Activated naive CD4-positive, alpha-beta T cell treated with anti-CD3 and anti-CD28 coated beads for 36 hours (primary cell): ENCODE measurements at regions not wholly inside any gene's neighbourhood (a gene's known extent, or its start where the extent isn't known, plus 50 kb on each side); places are given as distances from the start of the nearest gene placed in this dataset.

Source experiments
- CTCF ChIA-PET: fragments of 350-600 bp; sonication (Branson Sonifier 250); formaldehyde crosslinking; loops from one replicate; lab custom pipeline; 2021; ENCODE audit warnings: antibody characterized with exemption; lab: Charles Lee
- DNase-seq: peaks from one replicate; pipeline ENCODE4 v3.0.0-alpha.2; 2020
- H3K27ac Mint-ChIP-seq: one replicate; pipeline ENCODE4 v1.8.0; 2021; ENCODE audit warnings: mild to moderate bottlenecking, mixed read lengths
- H3K27me3 Mint-ChIP-seq: one replicate; pipeline ENCODE4 v1.8.0; 2021; ENCODE audit warnings: low read depth, mixed read lengths
- H3K36me3 Mint-ChIP-seq: one replicate; pipeline ENCODE4 v1.8.0; 2021; ENCODE audit warnings: low read depth, mixed read lengths
- H3K4me1 Mint-ChIP-seq: one replicate; pipeline ENCODE4 v1.8.0; 2021; ENCODE audit warnings: low read depth, mixed read lengths
- H3K4me3 Mint-ChIP-seq: one replicate; pipeline ENCODE4 v1.8.0; 2021; ENCODE audit warnings: mild to moderate bottlenecking, moderate library complexity, mixed read lengths
- H3K9me3 Mint-ChIP-seq: one replicate; pipeline ENCODE4 v1.8.0; 2021; ENCODE audit warnings: mixed read lengths
- intact Hi-C: fragments of 100-400 bp; cut with micrococcal nuclease; formaldehyde crosslinking; loops from one replicate; pipeline ENCODE4 v1.15.1; 2023

DNA sequence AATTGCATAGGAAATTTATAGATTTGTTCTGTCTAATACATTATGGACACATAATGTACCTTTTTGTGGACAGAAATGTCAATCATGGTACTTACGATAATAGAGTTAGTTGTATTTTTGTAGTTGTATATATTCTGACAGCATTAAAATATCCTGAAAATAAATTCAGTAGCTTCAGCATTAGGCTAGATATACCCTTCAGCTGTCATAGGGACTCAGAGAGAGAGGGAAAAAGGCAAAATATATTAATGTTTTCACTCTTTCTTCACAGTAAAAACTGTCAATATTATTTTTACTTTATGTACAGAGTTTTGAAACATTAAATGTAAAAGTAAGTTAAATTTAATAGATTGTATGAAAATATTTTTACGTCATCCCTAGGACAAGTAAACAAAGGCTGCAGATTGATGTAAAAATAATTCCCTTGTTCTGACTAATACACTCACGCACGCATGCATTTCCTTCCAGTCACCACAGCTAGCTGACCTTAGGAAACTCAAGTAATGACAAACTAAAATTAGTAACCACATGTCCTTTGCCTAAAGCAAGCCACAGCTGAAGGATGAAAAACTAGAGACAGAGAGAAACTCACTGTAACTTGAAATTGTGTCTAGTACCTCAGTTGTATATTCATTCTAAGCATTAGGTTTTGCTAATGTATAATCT, 104.7 kb upstream of the CARD18 start:
- CTCF ChIA-PET, result interaction anchor here (1.0 kb wide), 1 partner anchor 18 kb away, joined by 3 read pairs; no protein-coding TSS in a partner anchor

GRCh38 chr11:105241136-105241535, 101.6 kb upstream of the CARD18 start:
- intact Hi-C loops, result no loop called here
- CTCF ChIA-PET, result no interaction called here

More for the DNA sequence above, 104.7 kb upstream of the CARD18 start:
- no peaks in the 10 kb centered on the region for H3K9me3 Mint-ChIP-seq
- peaks cover 2% of the 10 kb centered on the region for H3K27me3 Mint-ChIP-seq
- DNase-seq, result no peak
- no peaks in the 10 kb centered on the region for H3K4me1 Mint-ChIP-seq
- H3K4me3 Mint-ChIP-seq, result no peak overlapping the region
- H3K36me3 Mint-ChIP-seq, result no peaks in the 10 kb centered on the region
- intact Hi-C loops, result no loop called here
- no peak overlapping the region for H3K27ac Mint-ChIP-seq

GRCh38 chr11:105236664-105237063, 97.1 kb upstream of the CARD18 start:
- no peaks in the 10 kb centered on the region for H3K4me1 Mint-ChIP-seq
- no peaks in the 10 kb centered on the region for H3K36me3 Mint-ChIP-seq
- peaks cover 5% of the 10 kb centered on the region for H3K27me3 Mint-ChIP-seq
- CTCF ChIA-PET, result no interaction called here
- DNase-seq, result no peak
- no peak overlapping the region for H3K27ac Mint-ChIP-seq
- no peak overlapping the region for H3K4me3 Mint-ChIP-seq
- no peaks in the 10 kb centered on the region for H3K9me3 Mint-ChIP-seq
- intact Hi-C loops, result no loop called here

More at GRCh38 chr11:105241136-105241535, 101.6 kb upstream of the CARD18 start:
- no peak overlapping the region for H3K27ac Mint-ChIP-seq
- no peak for DNase-seq
- no peaks in the 10 kb centered on the region for H3K4me1 Mint-ChIP-seq
- no peaks in the 10 kb centered on the region for H3K36me3 Mint-ChIP-seq
- no peak overlapping the region for H3K4me3 Mint-ChIP-seq
- H3K9me3 Mint-ChIP-seq, result no peaks in the 10 kb centered on the region
- H3K27me3 Mint-ChIP-seq, result peaks cover 2% of the 10 kb centered on the region

- no peaks in the 10 kb centered on the region for H3K9me3 Mint-ChIP-seq
- DNase-seq, result no peak
- H3K4me1 Mint-ChIP-seq, result no peaks in the 10 kb centered on the region
- CTCF ChIA-PET, result no interaction called here
- intact Hi-C loops, result no loop called here
- H3K36me3 Mint-ChIP-seq, result no peaks in the 10 kb centered on the region
- no peak overlapping the region for H3K4me3 Mint-ChIP-seq
- no peak overlapping the region for H3K27ac Mint-ChIP-seq
- peaks cover 6% of the 10 kb centered on the region for H3K27me3 Mint-ChIP-seq
Observed at GRCh38 chr11:105233285-105233684, 93.7 kb upstream of the CARD18 start.

- Mint-ChIP-seq H3K4me3 (no peak overlapping the region), H3K27ac (no peak overlapping the region), H3K9me3 (no peaks in the 10 kb centered on the region), H3K4me1 (no peaks in the 10 kb centered on the region), H3K36me3 (no peaks in the 10 kb centered on the region), H3K27me3 (peaks cover 6% of the 10 kb centered on the region)
- intact Hi-C loops, result no loop called here
- no peak for DNase-seq
- CTCF ChIA-PET, result interaction anchor here (0.6 kb wide), 1 partner anchor 16 kb away, joined by 3 read pairs; no protein-coding TSS in a partner anchor
Observed at GRCh38 chr11:105232021-105232420, 92.5 kb upstream of the CARD18 start.

GRCh38 chr11:105230586-105230985, 91.0 kb upstream of the CARD18 start:
- H3K9me3 Mint-ChIP-seq, result no peaks in the 10 kb centered on the region
- H3K27ac Mint-ChIP-seq, result no peak overlapping the region
- CTCF ChIA-PET, result interaction anchor here (0.6 kb wide), 1 partner anchor 416 kb away, joined by 3 read pairs; no protein-coding TSS in a partner anchor
- no peaks in the 10 kb centered on the region for H3K36me3 Mint-ChIP-seq
- intact Hi-C loops, result no loop called here
- no peak for DNase-seq
- no peak overlapping the region for H3K4me3 Mint-ChIP-seq
- H3K4me1 Mint-ChIP-seq, result no peaks in the 10 kb centered on the region
- H3K27me3 Mint-ChIP-seq, result peaks cover 6% of the 10 kb centered on the region

GRCh38 chr11:105229761-105230160, 90.2 kb upstream of the CARD18 start:
- H3K4me3 Mint-ChIP-seq, result no peak overlapping the region
- no peaks in the 10 kb centered on the region for H3K4me1 Mint-ChIP-seq
- H3K27ac Mint-ChIP-seq, result no peak overlapping the region
- intact Hi-C loops, result no loop called here
- H3K36me3 Mint-ChIP-seq, result no peaks in the 10 kb centered on the region
- peaks cover 11% of the 10 kb centered on the region for H3K27me3 Mint-ChIP-seq
- CTCF ChIA-PET, result interaction anchor here (1.4 kb wide), 1 partner anchor 11 kb away, joined by 4 read pairs; no protein-coding TSS in a partner anchor
- DNase-seq, result no peak
- H3K9me3 Mint-ChIP-seq, result no peaks in the 10 kb centered on the region

DNA sequence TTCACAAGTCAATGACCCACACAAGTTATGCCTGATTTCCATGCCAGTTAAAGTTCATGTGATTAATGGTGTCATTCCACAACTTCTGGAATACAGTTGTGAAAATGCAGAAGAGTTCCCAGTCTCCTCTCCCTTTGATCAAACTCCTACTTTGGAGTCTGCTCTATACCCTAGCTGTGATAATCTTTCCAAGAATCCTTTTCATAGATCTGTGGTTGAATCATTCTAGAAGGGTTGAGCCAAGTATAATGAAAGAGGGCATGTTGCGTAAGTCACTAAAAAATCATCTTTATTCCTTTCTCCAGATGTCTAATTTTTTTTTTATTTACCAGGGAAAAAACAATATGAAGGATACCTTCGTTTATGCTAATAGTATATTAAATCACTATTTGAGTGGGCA, 89.7 kb upstream of the CARD18 start:
- no peaks in the 10 kb centered on the region for H3K36me3 Mint-ChIP-seq
- no peak overlapping the region for H3K27ac Mint-ChIP-seq
- no peak overlapping the region for H3K4me3 Mint-ChIP-seq
- CTCF ChIA-PET, result interaction anchor here (1.4 kb wide), 1 partner anchor 10 kb away, joined by 4 read pairs; no protein-coding TSS in a partner anchor
- no peaks in the 10 kb centered on the region for H3K4me1 Mint-ChIP-seq
- no peak for DNase-seq
- intact Hi-C loops, result no loop called here
- H3K27me3 Mint-ChIP-seq, result peaks cover 11% of the 10 kb centered on the region
- no peaks in the 10 kb centered on the region for H3K9me3 Mint-ChIP-seq

GRCh38 chr11:105227363-105227762, 87.8 kb upstream of the CARD18 start:
- intact Hi-C loops, result no loop called here
- no peak overlapping the region for H3K27ac Mint-ChIP-seq
- CTCF ChIA-PET, result no interaction called here
- no peaks in the 10 kb centered on the region for H3K9me3 Mint-ChIP-seq
- peaks cover 9% of the 10 kb centered on the region for H3K27me3 Mint-ChIP-seq
- no peaks in the 10 kb centered on the region for H3K36me3 Mint-ChIP-seq
- DNase-seq, result no peak
- no peaks in the 10 kb centered on the region for H3K4me1 Mint-ChIP-seq
- H3K4me3 Mint-ChIP-seq, result no peak overlapping the region

DNA sequence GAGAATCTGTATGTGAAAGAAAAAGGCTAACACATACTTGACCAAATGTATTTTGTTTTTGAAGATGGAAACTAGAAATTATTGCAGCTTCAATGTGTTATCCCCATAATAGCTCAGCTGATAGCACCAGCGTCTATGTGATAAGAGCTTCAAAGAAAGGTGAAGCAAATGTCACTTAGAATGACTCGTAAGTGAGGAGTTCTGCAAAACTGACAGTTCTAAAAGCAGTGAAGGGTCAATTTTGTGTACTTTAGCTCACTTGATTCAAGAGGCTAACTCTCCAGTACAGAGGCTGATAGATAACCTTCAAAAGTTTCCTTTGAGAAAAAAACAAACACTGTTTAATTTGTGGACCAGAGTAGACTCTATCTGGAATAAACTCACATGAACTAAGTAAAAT, 87.2 kb upstream of the CARD18 start:
- Mint-ChIP-seq H3K4me1 (no peaks in the 10 kb centered on the region), H3K27ac (no peak overlapping the region), H3K36me3 (no peaks in the 10 kb centered on the region), H3K9me3 (no peaks in the 10 kb centered on the region), H3K27me3 (peaks cover 9% of the 10 kb centered on the region), H3K4me3 (no peak overlapping the region)
- CTCF ChIA-PET, result no interaction called here
- no peak for DNase-seq
- intact Hi-C loops, result no loop called here

DNA sequence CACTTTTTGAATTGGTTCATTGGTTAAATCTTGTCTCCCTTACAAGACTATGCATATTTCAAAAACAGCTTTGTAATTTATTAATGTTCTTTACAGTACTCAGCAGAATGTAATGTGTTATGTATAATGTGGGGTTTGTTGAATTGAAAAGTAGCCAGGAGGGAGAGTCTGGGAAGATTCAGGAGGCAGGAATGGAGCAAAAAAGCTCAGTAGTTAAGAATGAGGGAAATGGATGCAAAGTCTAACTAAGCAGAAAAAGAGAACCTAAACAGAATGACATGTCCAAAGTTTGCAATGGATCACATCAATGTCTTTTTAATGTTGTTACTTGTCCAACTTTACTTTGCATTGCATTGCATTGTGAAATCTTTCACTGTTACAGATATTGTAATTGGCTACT, 86.5 kb upstream of the CARD18 start:
- no peaks in the 10 kb centered on the region for H3K9me3 Mint-ChIP-seq
- intact Hi-C loops, result no loop called here
- CTCF ChIA-PET, result no interaction called here
- H3K36me3 Mint-ChIP-seq, result no peaks in the 10 kb centered on the region
- H3K4me1 Mint-ChIP-seq, result no peaks in the 10 kb centered on the region
- H3K27ac Mint-ChIP-seq, result no peak overlapping the region
- H3K4me3 Mint-ChIP-seq, result no peak overlapping the region
- DNase-seq, result no peak
- peaks cover 9% of the 10 kb centered on the region for H3K27me3 Mint-ChIP-seq

- DNase-seq, result no peak
- intact Hi-C loops, result no loop called here
- CTCF ChIA-PET, result no interaction called here
- no peaks in the 10 kb centered on the region for H3K9me3 Mint-ChIP-seq
- no peak overlapping the region for H3K27ac Mint-ChIP-seq
- H3K27me3 Mint-ChIP-seq, result peaks cover 8% of the 10 kb centered on the region
- no peaks in the 10 kb centered on the region for H3K36me3 Mint-ChIP-seq
- H3K4me3 Mint-ChIP-seq, result no peak overlapping the region
- no peaks in the 10 kb centered on the region for H3K4me1 Mint-ChIP-seq
Observed at GRCh38 chr11:105224482-105225253, 85.1 kb upstream of the CARD18 start.

DNA sequence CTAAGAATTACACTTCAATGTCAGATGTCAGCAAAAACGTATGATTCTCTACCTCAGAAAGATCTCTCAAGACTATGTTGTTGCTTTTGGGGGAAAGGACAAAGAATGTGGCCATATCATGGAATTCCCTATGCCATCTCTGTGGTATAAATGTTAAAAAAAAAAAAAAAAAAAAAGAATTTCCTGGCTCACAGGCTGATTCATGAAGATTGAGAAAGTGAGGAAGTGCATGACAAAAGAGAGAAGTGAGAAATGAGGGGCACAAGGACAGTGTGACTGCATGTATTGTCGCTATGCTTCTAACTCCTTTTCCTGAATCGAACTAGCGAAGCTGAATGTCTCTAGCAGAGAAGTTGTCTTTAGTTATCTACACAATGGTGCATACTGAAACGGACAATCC, 80.6 kb upstream of the CARD18 start:
- intact Hi-C loops, result no loop called here
- DNase-seq, result no peak
- no peaks in the 10 kb centered on the region for H3K4me1 Mint-ChIP-seq
- H3K27me3 Mint-ChIP-seq, result peaks cover 7% of the 10 kb centered on the region
- H3K4me3 Mint-ChIP-seq, result no peak overlapping the region
- CTCF ChIA-PET, result no interaction called here
- no peak overlapping the region for H3K27ac Mint-ChIP-seq
- no peaks in the 10 kb centered on the region for H3K36me3 Mint-ChIP-seq
- no peaks in the 10 kb centered on the region for H3K9me3 Mint-ChIP-seq
